ENCODE measurements at regions not wholly inside any gene's neighbourhood (a gene's known extent, or its start where the extent isn't known, plus 50 kb on each side); places are given as distances from the start of the nearest gene placed in this dataset.

GRCh38 chr2:149858901-149859634 lies 271.5 kb upstream of the MMADHC start:
- TF ChIP-seq, protein P1, sequence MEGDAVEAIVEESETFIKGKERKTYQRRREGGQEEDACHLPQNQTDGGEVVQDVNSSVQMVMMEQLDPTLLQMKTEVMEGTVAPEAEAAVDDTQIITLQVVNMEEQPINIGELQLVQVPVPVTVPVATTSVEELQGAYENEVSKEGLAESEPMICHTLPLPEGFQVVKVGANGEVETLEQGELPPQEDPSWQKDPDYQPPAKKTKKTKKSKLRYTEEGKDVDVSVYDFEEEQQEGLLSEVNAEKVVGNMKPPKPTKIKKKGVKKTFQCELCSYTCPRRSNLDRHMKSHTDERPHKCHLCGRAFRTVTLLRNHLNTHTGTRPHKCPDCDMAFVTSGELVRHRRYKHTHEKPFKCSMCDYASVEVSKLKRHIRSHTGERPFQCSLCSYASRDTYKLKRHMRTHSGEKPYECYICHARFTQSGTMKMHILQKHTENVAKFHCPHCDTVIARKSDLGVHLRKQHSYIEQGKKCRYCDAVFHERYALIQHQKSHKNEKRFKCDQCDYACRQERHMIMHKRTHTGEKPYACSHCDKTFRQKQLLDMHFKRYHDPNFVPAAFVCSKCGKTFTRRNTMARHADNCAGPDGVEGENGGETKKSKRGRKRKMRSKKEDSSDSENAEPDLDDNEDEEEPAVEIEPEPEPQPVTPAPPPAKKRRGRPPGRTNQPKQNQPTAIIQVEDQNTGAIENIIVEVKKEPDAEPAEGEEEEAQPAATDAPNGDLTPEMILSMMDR (IDR thresholded peaks at IDR 0.05), result no peak
- TF ChIP-seq POLR2A (IDR thresholded peaks at IDR 0.05), result no peak
